ENCODE measurements at regions not wholly inside any gene's neighbourhood (a gene's known extent, or its start where the extent isn't known, plus 50 kb on each side); places are given as distances from the start of the nearest gene placed in this dataset.

DNA sequence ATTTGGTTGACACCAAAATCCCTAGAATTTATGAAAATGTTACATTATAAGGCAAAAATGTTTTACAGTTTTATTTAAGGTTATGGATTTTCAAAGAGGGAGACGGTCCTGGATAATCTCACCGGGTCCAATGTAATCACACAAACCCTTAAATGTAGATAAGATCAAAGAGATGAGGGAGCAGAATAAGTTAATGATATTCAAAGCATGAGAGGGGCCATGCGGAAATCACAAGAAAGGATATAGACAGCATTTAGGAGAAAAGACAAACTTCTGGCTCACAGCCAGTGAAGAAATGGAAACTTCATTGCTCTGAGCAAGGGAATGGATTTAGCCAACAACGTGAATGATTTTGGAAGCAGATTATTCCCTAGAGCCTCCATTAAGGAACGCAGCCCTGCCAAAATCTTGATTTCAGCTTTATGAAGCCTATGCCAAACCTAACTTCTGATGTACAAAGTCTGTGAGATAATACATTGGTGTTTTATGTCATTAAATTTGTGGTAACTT is 684.4 kb upstream of the GNPDA2 start:
- TF ChIP-seq, protein P1, sequence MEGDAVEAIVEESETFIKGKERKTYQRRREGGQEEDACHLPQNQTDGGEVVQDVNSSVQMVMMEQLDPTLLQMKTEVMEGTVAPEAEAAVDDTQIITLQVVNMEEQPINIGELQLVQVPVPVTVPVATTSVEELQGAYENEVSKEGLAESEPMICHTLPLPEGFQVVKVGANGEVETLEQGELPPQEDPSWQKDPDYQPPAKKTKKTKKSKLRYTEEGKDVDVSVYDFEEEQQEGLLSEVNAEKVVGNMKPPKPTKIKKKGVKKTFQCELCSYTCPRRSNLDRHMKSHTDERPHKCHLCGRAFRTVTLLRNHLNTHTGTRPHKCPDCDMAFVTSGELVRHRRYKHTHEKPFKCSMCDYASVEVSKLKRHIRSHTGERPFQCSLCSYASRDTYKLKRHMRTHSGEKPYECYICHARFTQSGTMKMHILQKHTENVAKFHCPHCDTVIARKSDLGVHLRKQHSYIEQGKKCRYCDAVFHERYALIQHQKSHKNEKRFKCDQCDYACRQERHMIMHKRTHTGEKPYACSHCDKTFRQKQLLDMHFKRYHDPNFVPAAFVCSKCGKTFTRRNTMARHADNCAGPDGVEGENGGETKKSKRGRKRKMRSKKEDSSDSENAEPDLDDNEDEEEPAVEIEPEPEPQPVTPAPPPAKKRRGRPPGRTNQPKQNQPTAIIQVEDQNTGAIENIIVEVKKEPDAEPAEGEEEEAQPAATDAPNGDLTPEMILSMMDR (IDR thresholded peaks at IDR 0.05), result no peak
- DNase-seq (ENCODE audit: low spot score) (no peak), ATAC-seq (ENCODE audit: low FRiP score) (no peak)

DNA sequence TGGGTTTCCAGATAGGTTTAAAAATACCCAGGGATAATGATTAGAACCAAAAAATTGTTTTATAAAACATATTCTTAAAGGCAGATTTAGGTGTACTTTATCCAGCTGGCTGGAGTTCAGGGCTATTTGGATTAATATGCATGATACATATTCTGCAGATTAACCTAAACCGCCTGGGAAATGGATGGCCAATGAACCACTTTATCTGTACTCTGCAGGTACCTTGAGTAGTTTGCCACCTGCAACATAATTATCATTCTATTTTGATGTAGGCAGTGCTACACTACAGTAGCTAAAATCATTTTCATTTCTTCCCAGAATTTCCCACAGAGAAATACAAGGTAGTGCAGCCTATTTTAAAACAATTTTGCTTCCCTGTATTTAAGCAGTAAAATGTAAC is 683.2 kb upstream of the GNPDA2 start:
- no peak for DNase-seq (ENCODE audit: low spot score)
- no peak for ATAC-seq (ENCODE audit: low FRiP score)
- TF ChIP-seq, protein P1 (IDR thresholded peaks at IDR 0.05), result no peak

GRCh38 chr4:45408996-45409395 is 682.6 kb upstream of the GNPDA2 start:
- DNase-seq (ENCODE audit: low spot score) (no peak), ATAC-seq (ENCODE audit: low FRiP score) (no peak)
- TF ChIP-seq, protein P1 (IDR thresholded peaks at IDR 0.05), result no peak

GRCh38 chr4:45399116-45399515 is 672.8 kb upstream of the GNPDA2 start:
- no peak for DNase-seq (ENCODE audit: low spot score)
- ATAC-seq (ENCODE audit: low FRiP score), result no peak
- TF ChIP-seq, protein P1 (IDR thresholded peaks at IDR 0.05), result no peak

DNA sequence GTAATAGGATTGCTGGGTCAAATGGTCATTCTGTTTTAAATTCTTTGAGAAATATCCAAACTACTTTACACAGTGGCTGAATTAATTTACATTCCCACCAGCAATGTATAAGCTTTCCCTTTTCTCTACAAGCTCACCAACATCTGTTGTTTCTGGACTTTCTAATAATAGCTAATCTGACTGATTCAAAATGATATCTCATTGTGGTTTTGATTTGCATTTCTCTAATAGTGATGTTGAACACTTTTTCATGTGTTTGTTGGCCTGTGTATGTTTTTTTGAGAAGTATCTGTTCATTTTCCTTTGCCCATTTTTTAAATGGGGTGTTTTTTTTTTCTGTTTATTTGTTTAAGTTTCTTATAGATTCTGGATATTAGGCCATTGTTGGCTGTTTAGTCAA is 659.0 kb upstream of the GNPDA2 start:
- no peak for DNase-seq (ENCODE audit: low spot score)
- no peak for ATAC-seq (ENCODE audit: low FRiP score)
- TF ChIP-seq, protein P1 (IDR thresholded peaks at IDR 0.05), result no peak

DNA sequence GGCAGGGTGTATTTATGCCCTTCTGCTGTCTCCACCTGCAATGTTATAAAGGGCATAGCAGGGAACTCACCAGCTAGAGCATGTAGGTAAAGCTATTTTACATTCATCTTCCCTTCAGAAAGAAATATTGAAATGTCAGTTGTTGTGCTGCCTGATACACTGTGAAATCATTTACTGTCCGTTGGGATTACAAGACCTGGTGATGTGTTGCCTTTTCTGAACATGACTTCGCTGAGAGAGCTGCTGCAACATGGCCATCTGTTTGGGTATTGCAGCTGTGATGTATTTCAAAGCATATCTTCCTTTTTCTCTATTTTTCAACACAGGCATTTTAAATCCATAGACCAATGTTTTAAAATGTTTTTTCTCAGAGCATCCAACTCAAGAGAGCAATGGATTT is 644.1 kb upstream of the GNPDA2 start:
- ATAC-seq (ENCODE audit: low FRiP score), result no peak
- TF ChIP-seq, protein P1 (IDR thresholded peaks at IDR 0.05), result no peak
- no peak for DNase-seq (ENCODE audit: low spot score)

- TF ChIP-seq, protein P1 (IDR thresholded peaks at IDR 0.05), result no peak
Measured at GRCh38 chr4:45368832-45369231, 642.5 kb upstream of the GNPDA2 start.

More at GRCh38 chr4:45368832-45369231, 642.5 kb upstream of the GNPDA2 start:
- no peak for ATAC-seq (ENCODE audit: low FRiP score)
- DNase-seq (ENCODE audit: low spot score), result no peak
